Mesenchymal stem cell (in vitro differentiated cells and primary cell): ENCODE measurements at regions not wholly inside any gene's neighbourhood (a gene's known extent, or its start where the extent isn't known, plus 50 kb on each side); places are given as distances from the start of the nearest gene placed in this dataset.

ENCODE experiments used
- DNase-seq: peaks from one replicate; pipeline ENCODE4 v3.0.0-alpha.2; 2013
- H2AFZ ChIP-seq: one replicate; pipeline ENCODE4 v1.6.1; 2013; ENCODE audit warnings: low read depth, mild to moderate bottlenecking, control low read depth, inconsistent platforms, low read length, moderate library complexity
- H2AK5ac ChIP-seq: 2 replicates; pipeline ENCODE4 v1.6.1; 2013; ENCODE audit warnings: low read length, moderate library complexity, mild to moderate bottlenecking, inconsistent platforms; ENCODE audit not compliant: severe bottlenecking
- H2BK120ac ChIP-seq: one replicate; pipeline ENCODE4 v1.6.1; 2013; ENCODE audit warnings: low read depth, mild to moderate bottlenecking, inconsistent platforms, low read length, moderate library complexity
- H2BK12ac ChIP-seq, 2 experiments: one replicate each; pipeline ENCODE4 v1.6.1; 2013; ENCODE audit warnings: inconsistent platforms in 2 of 2, low read length in 2 of 2, mild to moderate bottlenecking in 2 of 2, moderate library complexity in 2 of 2, control low read depth in 1 of 2
- H2BK15ac ChIP-seq: one replicate; pipeline ENCODE4 v1.6.1; 2013; ENCODE audit warnings: mild to moderate bottlenecking, low read depth, inconsistent platforms; ENCODE audit not compliant: poor library complexity, severe bottlenecking
- H2BK5ac ChIP-seq: 2 replicates; pipeline ENCODE4 v1.6.1; 2013; ENCODE audit warnings: low read depth, mild to moderate bottlenecking, low read length, control low read depth, inconsistent platforms; ENCODE audit not compliant: poor library complexity, severe bottlenecking
- H3K14ac ChIP-seq, 2 experiments: one replicate each; pipeline ENCODE4 v1.6.1; 2013; ENCODE audit warnings: inconsistent platforms in 2 of 2, low read length in 2 of 2, control low read depth in 1 of 2, mild to moderate bottlenecking in 1 of 2, moderate library complexity in 1 of 2
- H3K18ac ChIP-seq, 2 experiments: one replicate each; pipeline ENCODE4 v1.6.1; 2013; ENCODE audit warnings: inconsistent platforms in 2 of 2, low read length in 2 of 2, control low read depth in 1 of 2, low read depth in 1 of 2, mild to moderate bottlenecking in 1 of 2
- H3K23ac ChIP-seq, 2 experiments: one replicate each; pipeline ENCODE4 v1.6.1; 2013; ENCODE audit warnings: inconsistent platforms in 2 of 2, low read length in 2 of 2, mild to moderate bottlenecking in 2 of 2, moderate library complexity in 2 of 2, control low read depth in 1 of 2
- H3K27ac ChIP-seq: 2 replicates; pipeline ENCODE4 v1.5.1; 2013; ENCODE audit warnings: mild to moderate bottlenecking, moderate library complexity, low read length, control low read depth, inconsistent platforms; ENCODE audit not compliant: poor library complexity, severe bottlenecking
- H3K27me3 ChIP-seq, 2 experiments: 2 replicates each; pipeline versions ENCODE4 v1.6.1 to v1.7.0; 2013; ENCODE audit warnings: low read length in 2 of 2, mild to moderate bottlenecking in 2 of 2, moderate library complexity in 2 of 2, control low read depth in 1 of 2, inconsistent platforms in 1 of 2; ENCODE audit not compliant: control insufficient read depth in 1 of 2, insufficient read depth in 1 of 2
- H3K36me3 ChIP-seq, 2 experiments: 2 replicates each; pipeline versions ENCODE4 v1.6.1 to v1.7.0; 2013; ENCODE audit warnings: low read length in 2 of 2, control low read depth in 1 of 2, inconsistent platforms in 1 of 2, low read depth in 1 of 2, mild to moderate bottlenecking in 1 of 2; ENCODE audit not compliant: insufficient read depth in 2 of 2, control insufficient read depth in 1 of 2
- H3K4ac ChIP-seq, 2 experiments: one replicate each; pipeline ENCODE4 v1.6.1; 2013; ENCODE audit warnings: inconsistent platforms in 2 of 2, low read length in 2 of 2, mild to moderate bottlenecking in 2 of 2, moderate library complexity in 2 of 2, control low read depth in 1 of 2, low read depth in 1 of 2
- H3K4me1 ChIP-seq: 2 replicates; pipeline ENCODE4 v1.6.1; 2013; ENCODE audit warnings: low read depth, low read length, control low read depth; ENCODE audit not compliant: control insufficient read depth, insufficient read depth
- H3K4me2 ChIP-seq: 2 replicates; pipeline ENCODE4 v1.6.1; 2013; ENCODE audit warnings: low read length, mild to moderate bottlenecking, inconsistent platforms; ENCODE audit not compliant: poor library complexity, severe bottlenecking
- H3K4me3 ChIP-seq, 2 experiments: 2 replicates each; pipeline versions ENCODE4 v1.5.1 to v1.7.0; 2013; ENCODE audit warnings: low read length in 2 of 2, mild to moderate bottlenecking in 2 of 2, control low read depth in 1 of 2, low read depth in 1 of 2; ENCODE audit not compliant: insufficient read depth in 1 of 2
- H3K79me1 ChIP-seq: replicated peaks from 2 replicates; pipeline ENCODE4 v1.6.1; 2013; ENCODE audit warnings: mild to moderate bottlenecking, control low read depth, low read length, inconsistent platforms; ENCODE audit not compliant: poor library complexity, severe bottlenecking
- H3K9ac ChIP-seq: 2 replicates; pipeline ENCODE4 v1.7.0; 2013; ENCODE audit warnings: mild to moderate bottlenecking, low read length, moderate library complexity
- H3K9me3 ChIP-seq: 2 replicates; pipeline ENCODE4 v1.7.0; 2013; ENCODE audit warnings: mild to moderate bottlenecking, low read length; ENCODE audit not compliant: control insufficient read depth
- H4K8ac ChIP-seq: one replicate; pipeline ENCODE4 v1.6.1; 2013; ENCODE audit warnings: inconsistent platforms, mild to moderate bottlenecking, low read length, moderate library complexity
- H4K91ac ChIP-seq: one replicate; pipeline ENCODE4 v1.6.1; 2013; ENCODE audit warnings: mild to moderate bottlenecking, low read length, inconsistent platforms
- WGBS: methylation state at CpG from one replicate; pipeline ENCODE4 v1.1.7; 2013; ENCODE audit warnings: mixed read lengths; 5-methylcytosine and 5-hydroxymethylcytosine counted together

DNA sequence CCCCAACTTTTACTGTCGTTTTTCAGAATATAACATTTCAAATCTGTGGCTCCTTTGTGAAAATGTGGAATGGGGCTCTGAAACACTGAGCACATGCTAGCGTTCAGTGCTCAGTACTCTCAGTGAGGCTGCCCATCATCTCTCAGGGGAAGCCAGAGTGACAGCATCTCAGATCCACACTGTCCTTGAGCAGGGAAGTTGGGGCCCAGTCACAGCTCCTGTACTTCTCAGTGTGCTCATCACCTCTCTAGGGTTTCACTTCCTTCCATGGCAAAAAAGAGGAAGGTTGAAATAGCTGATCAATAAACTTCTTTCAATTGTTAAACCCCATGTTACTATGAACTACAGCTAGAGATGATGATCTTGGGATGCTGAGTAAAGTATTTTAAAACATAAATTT is 565.9 kb upstream of the SPRY2 start:
- no peak overlapping the region for H3K4me3 ChIP-seq
- H3K18ac ChIP-seq, result peak overlapping the region in 1 of 2 experiments; percentile 58
- 84% methylated on average over 2 of the region's 2 CpGs for WGBS
- H2BK15ac ChIP-seq, result peak overlapping the region; percentile 55
- H3K23ac ChIP-seq, result no peak overlapping the region
- H2AFZ ChIP-seq, result no peak overlapping the region
- H3K27ac ChIP-seq, result no peak overlapping the region
- no peak overlapping the region for H4K8ac ChIP-seq
- no peak overlapping the region for H4K91ac ChIP-seq
- H2BK12ac ChIP-seq, result peak overlapping the region in 1 of 2 experiments; percentile 76
- H3K79me1 ChIP-seq, result no peaks in the 10 kb centered on the region
- H2BK120ac ChIP-seq, result no peak overlapping the region
- no peak overlapping the region for H2BK5ac ChIP-seq
- no peaks in the 10 kb centered on the region for H3K36me3 ChIP-seq
- no peaks in the 10 kb centered on the region for H3K27me3 ChIP-seq
- no peaks in the 10 kb centered on the region for H3K4me1 ChIP-seq
- no peak overlapping the region for H3K4me2 ChIP-seq
- no peak overlapping the region for H3K9ac ChIP-seq
- H3K9me3 ChIP-seq, result peaks cover 5% of the 10 kb centered on the region
- no peak overlapping the region for H3K4ac ChIP-seq
- no peak overlapping the region for H2AK5ac ChIP-seq
- DNase-seq, result no peak
- H3K14ac ChIP-seq, result no peak overlapping the region

DNA sequence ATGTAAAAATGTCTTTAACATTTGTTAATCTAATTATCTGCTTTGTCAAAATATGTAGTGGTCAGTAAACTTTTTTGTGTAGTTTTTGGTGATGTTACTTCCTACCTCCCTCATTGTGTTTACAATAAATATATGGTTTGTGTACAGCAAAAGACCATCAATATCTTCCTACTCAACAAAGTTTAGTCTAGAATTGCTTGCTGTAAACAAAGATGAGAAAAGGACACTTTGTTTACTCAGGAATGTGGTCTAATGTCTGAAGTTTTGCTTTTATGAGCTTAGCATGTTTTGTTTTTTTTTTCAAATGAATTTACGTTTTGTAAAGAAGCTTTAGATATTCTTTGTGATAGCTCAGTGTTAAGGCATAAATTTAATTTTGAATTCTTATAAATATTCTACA is 563.5 kb upstream of the SPRY2 start:
- H4K91ac ChIP-seq, result no peak overlapping the region
- no peak overlapping the region for H3K4ac ChIP-seq
- no peaks in the 10 kb centered on the region for H3K36me3 ChIP-seq
- H4K8ac ChIP-seq, result no peak overlapping the region
- peak; percentile 58 for DNase-seq
- no peak overlapping the region for H2BK12ac ChIP-seq
- WGBS, result no CpG with 5 or more reads among the region's 1 CpG
- H3K9ac ChIP-seq, result no peak overlapping the region
- no peak overlapping the region for H2BK15ac ChIP-seq
- no peaks in the 10 kb centered on the region for H3K79me1 ChIP-seq
- no peak overlapping the region for H2AK5ac ChIP-seq
- H3K14ac ChIP-seq, result no peak overlapping the region
- no peak overlapping the region for H3K4me2 ChIP-seq
- H2BK120ac ChIP-seq, result no peak overlapping the region
- no peak overlapping the region for H3K23ac ChIP-seq
- no peak overlapping the region for H3K27ac ChIP-seq
- H3K4me1 ChIP-seq, result no peaks in the 10 kb centered on the region
- H3K18ac ChIP-seq, result no peak overlapping the region
- H3K4me3 ChIP-seq, result no peak overlapping the region
- no peak overlapping the region for H2AFZ ChIP-seq
- no peaks in the 10 kb centered on the region for H3K27me3 ChIP-seq
- H2BK5ac ChIP-seq, result no peak overlapping the region
- no peaks in the 10 kb centered on the region for H3K9me3 ChIP-seq

DNA sequence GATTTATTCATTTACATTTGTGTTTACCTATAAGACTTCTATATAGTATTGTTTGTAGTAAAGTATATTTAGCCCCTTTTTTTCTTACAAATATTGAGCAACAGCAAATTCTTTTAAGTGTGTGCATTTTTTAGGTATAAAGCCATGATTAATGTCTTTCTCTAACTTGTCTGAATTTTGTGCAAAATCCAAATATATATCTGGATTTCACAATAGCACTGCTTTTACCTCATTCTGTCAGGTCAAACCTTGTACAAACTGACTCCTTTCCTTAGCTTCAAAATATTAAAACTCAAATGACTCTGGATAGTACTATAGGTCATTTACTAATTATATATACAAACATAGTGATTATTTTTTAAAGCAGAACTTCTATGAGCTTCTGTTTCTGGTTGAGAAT is 563.0 kb upstream of the SPRY2 start:
- H2AFZ ChIP-seq, result no peak overlapping the region
- H2BK12ac ChIP-seq, result no peak overlapping the region
- H3K9me3 ChIP-seq, result no peaks in the 10 kb centered on the region
- peak; percentile 8 for DNase-seq
- H4K8ac ChIP-seq, result no peak overlapping the region
- no peak overlapping the region for H4K91ac ChIP-seq
- H3K18ac ChIP-seq, result no peak overlapping the region
- no peak overlapping the region for H3K23ac ChIP-seq
- H2BK120ac ChIP-seq, result no peak overlapping the region
- H3K4me2 ChIP-seq, result no peak overlapping the region
- no peak overlapping the region for H3K27ac ChIP-seq
- no peak overlapping the region for H3K14ac ChIP-seq
- H3K27me3 ChIP-seq, result no peaks in the 10 kb centered on the region
- H2BK5ac ChIP-seq, result no peak overlapping the region
- H2BK15ac ChIP-seq, result no peak overlapping the region
- H3K4me3 ChIP-seq, result no peak overlapping the region
- H3K4me1 ChIP-seq, result no peaks in the 10 kb centered on the region
- no peaks in the 10 kb centered on the region for H3K36me3 ChIP-seq
- H3K9ac ChIP-seq, result no peak overlapping the region
- H3K79me1 ChIP-seq, result no peaks in the 10 kb centered on the region
- no peak overlapping the region for H3K4ac ChIP-seq
- H2AK5ac ChIP-seq, result no peak overlapping the region

DNA sequence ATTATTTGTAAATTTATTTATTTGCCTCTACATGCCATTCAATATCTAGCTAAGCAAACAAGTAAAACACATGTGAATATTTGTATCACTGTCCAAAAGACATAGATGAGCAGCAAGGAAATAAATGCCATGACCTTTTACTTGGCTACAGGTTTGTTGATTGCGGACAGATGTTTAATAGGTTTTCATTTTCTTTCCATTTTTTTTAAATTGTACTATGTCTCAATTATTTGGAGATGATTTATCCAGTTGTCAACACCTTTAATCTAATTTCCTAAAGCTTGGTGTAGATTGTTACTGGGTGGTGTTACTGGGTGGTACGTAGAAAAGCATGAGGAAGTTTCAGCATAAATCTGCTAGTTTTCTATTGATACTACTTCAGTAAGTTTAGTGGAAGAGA is 560.6 kb upstream of the SPRY2 start:
- no peak overlapping the region for H4K91ac ChIP-seq
- no peaks in the 10 kb centered on the region for H3K27me3 ChIP-seq
- no peak overlapping the region for H3K14ac ChIP-seq
- H2BK15ac ChIP-seq, result no peak overlapping the region
- no peaks in the 10 kb centered on the region for H3K4me1 ChIP-seq
- H3K4me2 ChIP-seq, result no peak overlapping the region
- no peak overlapping the region for H2BK120ac ChIP-seq
- H3K9me3 ChIP-seq, result no peaks in the 10 kb centered on the region
- H3K4me3 ChIP-seq, result no peak overlapping the region
- WGBS, result 100% methylated on average over 1 of the region's 2 CpGs
- no peak for DNase-seq
- no peak overlapping the region for H3K23ac ChIP-seq
- H3K79me1 ChIP-seq, result no peaks in the 10 kb centered on the region
- H3K4ac ChIP-seq, result no peak overlapping the region
- no peak overlapping the region for H2AK5ac ChIP-seq
- no peak overlapping the region for H4K8ac ChIP-seq
- H3K36me3 ChIP-seq, result no peaks in the 10 kb centered on the region
- peak overlapping the region; percentile 56 for H3K9ac ChIP-seq
- H2BK12ac ChIP-seq, result no peak overlapping the region
- no peak overlapping the region for H3K27ac ChIP-seq
- no peak overlapping the region for H2BK5ac ChIP-seq
- no peak overlapping the region for H3K18ac ChIP-seq
- no peak overlapping the region for H2AFZ ChIP-seq
